Adrenal gland (tissue), 9 donors: ENCODE measurements at regions not wholly inside any gene's neighbourhood (a gene's known extent, or its start where the extent isn't known, plus 50 kb on each side); places are given as distances from the start of the nearest gene placed in this dataset.

Experiments
- DNase-seq, 7 donors: peaks; one replicate each; pipeline ENCODE4 v3.0.0-alpha.2; 2019 to 2020
- H3K27ac ChIP-seq, 5 donors: fragments of 200-600 bp; sonication (generic) in 4 of 5; 1 replicate in 3 of 5; 2 replicates in 2 of 5; pipeline versions ENCODE4 v1.5.1 to v1.8.0; 2016 to 2020; ENCODE audit warnings: mild to moderate bottlenecking in 1 of 5
- H3K27me3 ChIP-seq: fragments of 200-600 bp; 2 replicates; pipeline ENCODE4 v1.8.0; 2021
- H3K36me3 ChIP-seq, 2 donors: fragments of 200-600 bp; replicated peaks in 1 of 2; 1 replicate in 1 of 2; 2 replicates in 1 of 2; pipeline versions ENCODE4 v1.5.1 to v1.8.0; 2018 to 2022
- H3K4me1 ChIP-seq, 2 donors: fragments of 200-600 bp; replicated peaks in 1 of 2; 1 replicate in 1 of 2; 2 replicates in 1 of 2; pipeline versions ENCODE4 v1.5.1 to v1.8.0; 2018 to 2021
- H3K4me3 ChIP-seq, 4 donors: fragments of 200-600 bp; sonication (generic) in 3 of 4; one replicate each; pipeline ENCODE4 v1.5.1; 2016 to 2018
- H3K9me3 ChIP-seq, 3 donors: fragments of 200-600 bp; sonication (generic) in 1 of 3; replicated peaks in 1 of 3; 1 replicate in 2 of 3; 2 replicates in 1 of 3; pipeline versions ENCODE4 v1.5.1 to v1.8.0; 2016 to 2021
- CTCF ChIP-seq, 6 experiments: fragments of 450-650 bp in 4 of 6; fragments of 200-600 bp in 2 of 6; sonication (generic) in 1 of 6; IDR thresholded peaks; 1 replicate in 5 of 6; 2 replicates in 1 of 6; pipeline versions ENCODE4 v1.5.1 to v1.8.0; 2016 to 2021; ENCODE audit warnings: antibody characterized with exemption in 6 of 6, mild to moderate bottlenecking in 2 of 6, moderate library complexity in 1 of 6
- POLR2A ChIP-seq, 2 donors: fragments of 450-650 bp; IDR thresholded peaks; one replicate each; pipeline ENCODE4 v1.6.1; 2017; ENCODE audit warnings: antibody characterized with exemption in 2 of 2, mild to moderate bottlenecking in 2 of 2, moderate library complexity in 1 of 2
- WGBS, 4 donors: extraction: QIAGEN DNeasy Blood & Tissue Kit in 2 of 4; methylation state at CpG; one replicate each; pipeline versions ENCODE4 v1.1.5 to v1.1.7; 2013 to 2017; 5-methylcytosine and 5-hydroxymethylcytosine counted together
- intact Hi-C, 2 donors: fragments of 100-400 bp; cut with DNase I; formaldehyde crosslinking; loops; one replicate each; pipeline versions ENCODE4 v1.14.1 to v1.15.0; 2022 to 2023
- donor health status: healthy with polysubstance abuse.
- donor health status: Bipolar disorder and iron deficiency.
- donor health status: DM: yes; HTN: yes; CAD: no.
- donor health status: DM: no; HTN: no; CAD: no.
- donor health status: DM: no; HTN: no; CAD: no.

- intact Hi-C loops = no loop called here
- no peak overlapping the region for H3K4me3 ChIP-seq
Observed at GRCh38 chr3:106014518-106014917, 145.7 kb upstream of the CBLB start.

GRCh38 chr3:106014971-106015370 is 146.2 kb upstream of the CBLB start:
- no peaks in the 10 kb centered on the region for H3K36me3 ChIP-seq
- intact Hi-C loops = no loop called here
- H3K4me3 ChIP-seq = no peak overlapping the region
- DNase-seq = no peak
- WGBS, 4 donors = 89 to 95% (median 92%) methylated on average over 3 of the region's 3 CpGs
- no peaks in the 10 kb centered on the region for H3K27me3 ChIP-seq
- H3K27ac ChIP-seq = no peak overlapping the region
- TF ChIP-seq POLR2A (IDR thresholded peaks at IDR 0.05) (no peak), CTCF (IDR thresholded peaks at IDR 0.05) (no peak)
- no peaks in the 10 kb centered on the region for H3K9me3 ChIP-seq
- H3K4me1 ChIP-seq = no peaks in the 10 kb centered on the region

More at GRCh38 chr3:106014518-106014917, 145.7 kb upstream of the CBLB start:
- DNase-seq = no peak
- no peaks in the 10 kb centered on the region for H3K4me1 ChIP-seq
- 67 to 81% (median 70%) methylated on average over 1 of the region's 1 CpG for WGBS, 4 donors
- no peaks in the 10 kb centered on the region for H3K9me3 ChIP-seq
- H3K27me3 ChIP-seq = no peaks in the 10 kb centered on the region
- no peaks in the 10 kb centered on the region for H3K36me3 ChIP-seq
- H3K27ac ChIP-seq = no peak overlapping the region
- no peak for TF ChIP-seq CTCF (IDR thresholded peaks at IDR 0.05)
- no peak for TF ChIP-seq POLR2A (IDR thresholded peaks at IDR 0.05)

GRCh38 chr3:106018102-106018501 is 149.3 kb upstream of the CBLB start:
- Histone ChIP-seq H3K36me3 (no peaks in the 10 kb centered on the region), H3K27me3 (no peaks in the 10 kb centered on the region), H3K4me1 (no peaks in the 10 kb centered on the region), H3K9me3 (no peaks in the 10 kb centered on the region), H3K27ac (no peak overlapping the region), H3K4me3 (no peak overlapping the region)
- TF ChIP-seq CTCF (IDR thresholded peaks at IDR 0.05) = no peak
- no peak for TF ChIP-seq POLR2A (IDR thresholded peaks at IDR 0.05)
- intact Hi-C loops = no loop called here
- 88 to 98% (median 94%) methylated on average over 4 of the region's 4 CpGs for WGBS, 4 donors
- DNase-seq = no peak

GRCh38 chr3:106018929-106019550 is 150.2 kb upstream of the CBLB start:
- H3K4me3 ChIP-seq = no peak overlapping the region
- TF ChIP-seq CTCF (IDR thresholded peaks at IDR 0.05) (no peak), POLR2A (IDR thresholded peaks at IDR 0.05) (no peak)
- WGBS, 4 donors = 88 to 96% (median 92%) methylated on average over 5 of the region's 5 CpGs
- H3K27ac ChIP-seq = no peak overlapping the region
- H3K9me3 ChIP-seq = no peaks in the 10 kb centered on the region
- H3K27me3 ChIP-seq = no peaks in the 10 kb centered on the region
- DNase-seq = no peak
- H3K4me1 ChIP-seq = no peaks in the 10 kb centered on the region
- intact Hi-C loops = no loop called here
- H3K36me3 ChIP-seq = no peaks in the 10 kb centered on the region
